CD1c-positive myeloid dendritic cell (primary cell): ENCODE measurements at regions not wholly inside any gene's neighbourhood (a gene's known extent, or its start where the extent isn't known, plus 50 kb on each side); places are given as distances from the start of the nearest gene placed in this dataset.
A peak's percentile ranks its signal among the peaks of the same experiment; 100 is the strongest.
"Not testable (repeated sequence)": the region's sequence is repeated elsewhere in the genome, so short reads cannot be mapped to it uniquely, and the experiment has no call there.

ENCODE experiments used
- DNase-seq: peaks from one replicate; pipeline ENCODE4 v3.0.0-alpha.2; 2016; ENCODE audit errors: extremely low spot score

GRCh38 chrX:26873736-26874135, 589.4 kb downstream of the PPP4R3C start:
- DNase-seq = no peak

- DNase-seq = no peak
Measured at GRCh38 chrX:26871967-26872366, 591.2 kb downstream of the PPP4R3C start.

GRCh38 chrX:26851981-26852380, 611.2 kb downstream of the PPP4R3C start:
- DNase-seq = no peak

- no peak for DNase-seq
Measured at GRCh38 chrX:26848511-26848910, 614.6 kb downstream of the PPP4R3C start.

- no peak for DNase-seq
Measured at GRCh38 chrX:26845056-26845455, 618.1 kb downstream of the PPP4R3C start.

GRCh38 chrX:26822448-26822847, 606.5 kb downstream of the MAGEB5 start:
- DNase-seq = no peak

- no peak for DNase-seq
Measured at GRCh38 chrX:26789751-26790150, 573.8 kb downstream of the MAGEB5 start.

- no peak for DNase-seq
Measured at GRCh38 chrX:26788402-26788998, 572.5 kb downstream of the MAGEB5 start.

- peak; percentile 22 for DNase-seq
Measured at GRCh38 chrX:26783512-26784225, 567.7 kb downstream of the MAGEB5 start.

GRCh38 chrX:26778320-26778888, 562.4 kb downstream of the MAGEB5 start:
- no peak for DNase-seq

GRCh38 chrX:26762253-26762652, 546.3 kb downstream of the MAGEB5 start:
- no peak for DNase-seq

- not testable (repeated sequence) for DNase-seq
Measured at GRCh38 chrX:26755760-26756159, 539.8 kb downstream of the MAGEB5 start.

- DNase-seq = no peak
Measured at GRCh38 chrX:26747877-26748276, 531.9 kb downstream of the MAGEB5 start.

- no peak for DNase-seq
Measured at GRCh38 chrX:26722666-26723428, 506.9 kb downstream of the MAGEB5 start.

- no peak for DNase-seq
Measured at GRCh38 chrX:26672571-26672970, 456.6 kb downstream of the MAGEB5 start.

GRCh38 chrX:26670521-26670920, 454.6 kb downstream of the MAGEB5 start:
- DNase-seq = no peak

- DNase-seq = no peak
Measured at GRCh38 chrX:26664919-26665318, 448.9 kb downstream of the MAGEB5 start.

- DNase-seq = no peak
Measured at GRCh38 chrX:26653050-26653449, 437.1 kb downstream of the MAGEB5 start.

GRCh38 chrX:26651755-26652154, 435.8 kb downstream of the MAGEB5 start:
- DNase-seq = no peak

- DNase-seq = peak; percentile 20
Measured at GRCh38 chrX:26649534-26649933, 433.6 kb downstream of the MAGEB5 start.

- DNase-seq = no peak
Measured at GRCh38 chrX:26631385-26631784, 415.4 kb downstream of the MAGEB5 start.

GRCh38 chrX:26613956-26614355, 398.0 kb downstream of the MAGEB5 start:
- DNase-seq = no peak

- no peak for DNase-seq
Measured at GRCh38 chrX:26606971-26607370, 391.0 kb downstream of the MAGEB5 start.
